WERI-Rb-1 (cell line): ENCODE measurements at regions not wholly inside any gene's neighbourhood (a gene's known extent, or its start where the extent isn't known, plus 50 kb on each side); places are given as distances from the start of the nearest gene placed in this dataset.
"Not testable (repeated sequence)": the region's sequence is repeated elsewhere in the genome, so short reads cannot be mapped to it uniquely, and the experiment has no call there.

Source experiments
- DNase-seq: peaks from one replicate; pipeline ENCODE4 v3.0.0-alpha.2; 2020
- H3K27ac ChIP-seq: fragments of 250-450 bp; sonication (Bioruptor Pico); 2 replicates; pipeline ENCODE4 v1.5.1; 2020; ENCODE audit warnings: mild to moderate bottlenecking, moderate library complexity
- H3K27me3 ChIP-seq: fragments of 250-450 bp; sonication (Bioruptor Pico); 2 replicates; pipeline ENCODE4 v1.5.1; 2021; ENCODE audit warnings: mild to moderate bottlenecking, low read depth, moderate library complexity; ENCODE audit not compliant: insufficient read depth, severe bottlenecking
- H3K36me3 ChIP-seq: fragments of 250-450 bp; sonication (Bioruptor Pico); 2 replicates; pipeline ENCODE4 v1.5.1; 2020; ENCODE audit warnings: mild to moderate bottlenecking, moderate library complexity
- H3K4me3 ChIP-seq: 2 replicates; pipeline ENCODE4 v1.5.1; 2011; ENCODE audit warnings: low read depth, mild to moderate bottlenecking, control low read depth, low read length
- H3K9me3 ChIP-seq: fragments of 250-450 bp; sonication (Bioruptor Pico); 2 replicates; pipeline ENCODE4 v1.5.1; 2021; ENCODE audit warnings: mild to moderate bottlenecking, moderate library complexity; ENCODE audit not compliant: severe bottlenecking
- CTCF ChIP-seq: IDR thresholded peaks from 2 replicates; pipeline ENCODE4 v1.5.1; 2011; ENCODE audit warnings: low read depth, mild to moderate bottlenecking, control low read depth, inconsistent platforms, low read length

GRCh38 chrX:96546281-96546680, 138.4 kb upstream of the DIAPH2 start:
- peak; percentile 17; the same call in 1 of the 2 replicates for TF ChIP-seq CTCF
- not testable (repeated sequence) for H3K27ac ChIP-seq, DNase-seq

GRCh38 chrX:96551322-96551872, 133.2 kb upstream of the DIAPH2 start:
- H3K4me3 ChIP-seq: no peak overlapping the region
- TF ChIP-seq CTCF: no peak
- H3K9me3 ChIP-seq: no peaks in the 10 kb centered on the region
- peaks cover 27% of the 10 kb centered on the region for H3K27me3 ChIP-seq
- H3K27ac ChIP-seq: no peak overlapping the region
- DNase-seq: no peak
- H3K36me3 ChIP-seq: no peaks in the 10 kb centered on the region

More at GRCh38 chrX:96546281-96546680, 138.4 kb upstream of the DIAPH2 start:
- peaks cover 33% of the 10 kb centered on the region for H3K27me3 ChIP-seq
- H3K9me3 ChIP-seq, H3K36me3 ChIP-seq, H3K4me3 ChIP-seq: not testable (repeated sequence)

- DNase-seq: no peak
- peaks cover 30% of the 10 kb centered on the region for H3K27me3 ChIP-seq
- no peaks in the 10 kb centered on the region for H3K36me3 ChIP-seq
- no peak for TF ChIP-seq CTCF
- no peak overlapping the region for H3K27ac ChIP-seq
- H3K9me3 ChIP-seq: no peaks in the 10 kb centered on the region
- H3K4me3 ChIP-seq: no peak overlapping the region
Measured at GRCh38 chrX:96556886-96557285, 127.8 kb upstream of the DIAPH2 start.

GRCh38 chrX:96561129-96561528, 123.5 kb upstream of the DIAPH2 start:
- not testable (repeated sequence) for H3K9me3 ChIP-seq, H3K27ac ChIP-seq, H3K36me3 ChIP-seq, DNase-seq, H3K4me3 ChIP-seq
- H3K27me3 ChIP-seq: peaks cover 34% of the 10 kb centered on the region

- no peaks in the 10 kb centered on the region for H3K36me3 ChIP-seq
- H3K4me3 ChIP-seq: no peak overlapping the region
- no peaks in the 10 kb centered on the region for H3K9me3 ChIP-seq
- DNase-seq: no peak
- peaks cover 20% of the 10 kb centered on the region for H3K27me3 ChIP-seq
- TF ChIP-seq CTCF: no peak
- no peak overlapping the region for H3K27ac ChIP-seq
Measured at GRCh38 chrX:96563646-96564045, 121.0 kb upstream of the DIAPH2 start.

GRCh38 chrX:96564595-96564994, 120.0 kb upstream of the DIAPH2 start:
- Histone ChIP-seq H3K27ac (no peak overlapping the region), H3K4me3 (no peak overlapping the region), H3K36me3 (no peaks in the 10 kb centered on the region), H3K27me3 (peaks cover 20% of the 10 kb centered on the region), H3K9me3 (no peaks in the 10 kb centered on the region)
- DNase-seq: no peak
- TF ChIP-seq CTCF: no peak
